ENCODE measurements at regions not wholly inside any gene's neighbourhood (a gene's known extent, or its start where the extent isn't known, plus 50 kb on each side); places are given as distances from the start of the nearest gene placed in this dataset.

- TF ChIP-seq CTCF (conservative IDR thresholded peaks at IDR 0.05) = no peak
- no peak for TF ChIP-seq EZH2 (IDR thresholded peaks at IDR 0.05; ENCODE audit: low read depth)
Observed at GRCh38 chr17:77399319-77399957, 258.7 kb downstream of the SEC14L1 start.
